Breast epithelium (tissue), 4 donors: ENCODE measurements at regions not wholly inside any gene's neighbourhood (a gene's known extent, or its start where the extent isn't known, plus 50 kb on each side); places are given as distances from the start of the nearest gene placed in this dataset.

Experiments used
- DNase-seq, 2 donors: peaks; one replicate each; pipeline ENCODE4 v3.0.0-alpha.2; 2019; ENCODE audit warnings: low spot score in 2 of 2
- H3K27ac ChIP-seq, 2 donors: fragments of 200-600 bp; sonication (generic) in 1 of 2; one replicate each; pipeline ENCODE4 v1.5.1; 2016 to 2019; ENCODE audit warnings: mild to moderate bottlenecking in 1 of 2
- H3K27me3 ChIP-seq, 2 donors: fragments of 200-600 bp; sonication (generic) in 1 of 2; one replicate each; pipeline versions ENCODE4 v1.5.1 to v1.6.0; 2017 to 2019; ENCODE audit warnings: control low read depth in 1 of 2, mild to moderate bottlenecking in 1 of 2
- H3K36me3 ChIP-seq: fragments of 200-600 bp; one replicate; pipeline ENCODE4 v1.5.1; 2019
- H3K4me1 ChIP-seq, 2 donors: fragments of 200-600 bp; sonication (generic); one replicate each; pipeline ENCODE4 v1.5.1; 2016 to 2019; ENCODE audit warnings: control low read depth in 1 of 2
- H3K4me3 ChIP-seq, 3 donors: fragments of 200-600 bp; sonication (generic); 1 replicate in 2 of 3; 2 replicates in 1 of 3; pipeline ENCODE4 v1.5.1; 2016 to 2019; ENCODE audit warnings: mild to moderate bottlenecking in 3 of 3, moderate library complexity in 2 of 3
- H3K9me3 ChIP-seq, 2 donors: fragments of 200-600 bp; sonication (generic) in 1 of 2; one replicate each; pipeline ENCODE4 v1.5.1; 2016 to 2019; ENCODE audit warnings: control low read depth in 1 of 2
- CTCF ChIP-seq, 3 donors: fragments of 450-650 bp; IDR thresholded peaks; one replicate each; pipeline ENCODE4 v1.5.1; 2016 to 2017; ENCODE audit warnings: antibody characterized with exemption in 3 of 3, mild to moderate bottlenecking in 3 of 3, moderate library complexity in 3 of 3
- POLR2A ChIP-seq: fragments of 450-650 bp; IDR thresholded peaks from one replicate; pipeline ENCODE4 v1.6.1; 2016; ENCODE audit warnings: antibody characterized with exemption, mild to moderate bottlenecking, moderate library complexity
- POLR2AphosphoS5 ChIP-seq, 3 donors: sonication (generic); formaldehyde crosslinking; IDR thresholded peaks; one replicate each; pipeline ENCODE4 v1.6.1; 2017; ENCODE audit warnings: antibody characterized with exemption in 3 of 3
- intact Hi-C: fragments of 100-400 bp; cut with DNase I; formaldehyde crosslinking; loops from one replicate; pipeline ENCODE4 v1.15.1; 2023; ENCODE audit warnings: low total_unique reads

DNA sequence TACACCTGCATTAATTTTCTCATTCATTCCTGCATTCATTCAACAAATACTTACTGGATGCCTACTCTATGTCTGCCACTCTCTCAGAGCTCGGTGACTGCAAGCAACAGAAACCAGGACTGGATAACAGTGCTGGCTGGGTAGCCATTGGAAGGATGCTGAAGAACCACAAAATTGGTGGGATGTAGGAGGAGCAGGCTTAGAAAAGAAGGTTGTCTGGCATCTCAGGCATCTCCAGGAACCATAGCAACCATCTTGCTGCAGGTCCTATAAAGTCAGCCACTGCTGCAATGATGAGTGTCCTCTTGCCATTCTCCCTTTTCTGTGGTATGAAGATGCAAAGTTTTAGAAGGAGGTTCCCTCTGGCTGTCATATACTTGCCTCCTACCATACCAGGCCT is 168.6 kb downstream of the FGF18 start:
- H3K27ac ChIP-seq: no peak overlapping the region
- H3K36me3 ChIP-seq: no peaks in the 10 kb centered on the region
- DNase-seq: no peak
- H3K4me1 ChIP-seq: no peaks in the 10 kb centered on the region
- H3K27me3 ChIP-seq: no peaks in the 10 kb centered on the region
- intact Hi-C loops: loop anchor here (10.0 kb wide), 1 partner anchor 1947 kb away; no protein-coding TSS in a partner anchor
- no peaks in the 10 kb centered on the region for H3K9me3 ChIP-seq
- no peak for TF ChIP-seq POLR2AphosphoS5 (IDR thresholded peaks at IDR 0.05)
- TF ChIP-seq CTCF (IDR thresholded peaks at IDR 0.05): no peak
- TF ChIP-seq POLR2A: no peak
- no peak overlapping the region for H3K4me3 ChIP-seq

DNA sequence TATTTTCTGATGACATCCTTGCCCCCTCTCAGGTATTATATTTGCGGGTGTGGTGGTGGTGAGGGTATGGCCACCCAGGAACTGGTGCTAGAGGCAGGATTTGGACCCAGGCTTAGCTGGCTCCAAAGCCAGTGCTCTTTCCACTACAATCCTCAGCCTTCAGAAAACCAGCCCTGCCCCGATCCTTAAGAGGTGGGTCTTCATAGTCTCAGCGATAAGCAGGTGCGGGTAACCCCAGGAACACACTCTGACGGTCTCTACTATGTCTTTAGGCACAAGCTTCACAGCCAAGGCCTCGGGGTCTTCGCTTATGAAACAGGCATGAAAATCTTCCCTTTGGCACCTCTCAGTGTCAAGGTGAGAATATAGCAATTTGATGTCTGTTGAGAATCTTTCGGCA is 169.3 kb downstream of the FGF18 start:
- no peak overlapping the region for H3K27ac ChIP-seq
- H3K9me3 ChIP-seq: no peaks in the 10 kb centered on the region
- DNase-seq: no peak
- intact Hi-C loops: loop anchor here (10.0 kb wide), 1 partner anchor 1946 kb away; no protein-coding TSS in a partner anchor
- no peak for TF ChIP-seq CTCF (IDR thresholded peaks at IDR 0.05)
- no peak for TF ChIP-seq POLR2AphosphoS5 (IDR thresholded peaks at IDR 0.05)
- TF ChIP-seq POLR2A: no peak
- H3K4me3 ChIP-seq: no peak overlapping the region
- no peaks in the 10 kb centered on the region for H3K4me1 ChIP-seq
- H3K27me3 ChIP-seq: no peaks in the 10 kb centered on the region
- H3K36me3 ChIP-seq: no peaks in the 10 kb centered on the region

DNA sequence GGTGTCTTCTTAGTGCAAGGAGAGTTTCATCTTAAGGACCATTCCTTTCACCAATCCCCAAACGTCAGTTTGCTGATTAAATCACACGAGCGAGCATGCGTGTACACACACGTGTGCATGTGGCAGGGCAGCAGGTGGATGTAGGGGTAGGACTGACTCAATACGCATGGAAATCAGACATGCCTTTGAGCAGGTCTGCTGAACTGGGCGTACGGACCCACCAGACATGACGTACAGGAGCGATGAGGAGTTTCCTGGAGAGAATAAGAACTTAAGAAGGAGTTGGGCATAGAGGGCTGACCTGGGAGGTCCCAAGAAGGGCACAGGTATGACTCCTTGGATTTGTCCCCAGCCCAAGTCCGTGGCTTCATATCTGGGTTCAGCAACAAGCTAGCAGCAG is 170.0 kb downstream of the FGF18 start:
- intact Hi-C loops: loop anchor here (10.0 kb wide), 1 partner anchor 1945 kb away; no protein-coding TSS in a partner anchor
- H3K4me3 ChIP-seq: no peak overlapping the region
- DNase-seq: no peak
- no peaks in the 10 kb centered on the region for H3K4me1 ChIP-seq
- H3K27me3 ChIP-seq: no peaks in the 10 kb centered on the region
- TF ChIP-seq POLR2A: no peak
- no peak for TF ChIP-seq CTCF (IDR thresholded peaks at IDR 0.05)
- TF ChIP-seq POLR2AphosphoS5 (IDR thresholded peaks at IDR 0.05): no peak
- H3K9me3 ChIP-seq: no peaks in the 10 kb centered on the region
- H3K27ac ChIP-seq: no peak overlapping the region
- no peaks in the 10 kb centered on the region for H3K36me3 ChIP-seq

DNA sequence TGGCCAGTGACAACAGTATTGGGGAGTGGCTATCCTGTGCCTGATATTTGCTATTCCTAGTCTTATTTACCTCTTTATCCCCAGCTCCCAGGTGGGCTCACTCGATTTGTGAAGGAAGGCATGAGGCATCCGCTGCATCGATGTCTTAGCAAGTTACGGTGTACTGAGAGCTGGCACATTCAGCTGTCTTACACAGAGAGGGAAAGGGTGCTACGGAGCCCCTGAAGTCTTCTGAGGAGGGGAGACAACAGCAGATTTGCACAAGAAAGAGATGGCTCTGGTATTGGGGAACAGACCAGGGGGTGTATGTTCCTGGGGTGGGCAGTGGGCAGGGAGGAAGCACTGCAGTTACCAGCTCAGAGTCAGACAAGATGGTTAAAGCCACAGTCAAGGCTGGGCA is 172.6 kb downstream of the FGF18 start:
- Histone ChIP-seq H3K27me3 (no peaks in the 10 kb centered on the region), H3K9me3 (no peaks in the 10 kb centered on the region)
- TF ChIP-seq POLR2AphosphoS5 (IDR thresholded peaks at IDR 0.05): no peak
- no peak for TF ChIP-seq POLR2A
- no peak for TF ChIP-seq CTCF (IDR thresholded peaks at IDR 0.05)

GRCh38 chr5:171592736-171593135 is 173.3 kb downstream of the FGF18 start:
- H3K4me3 ChIP-seq: no peak overlapping the region
- no peak for DNase-seq
- TF ChIP-seq CTCF (IDR thresholded peaks at IDR 0.05) (no peak), POLR2AphosphoS5 (IDR thresholded peaks at IDR 0.05) (no peak), POLR2A (no peak)
- intact Hi-C loops: no loop called here
- H3K9me3 ChIP-seq: no peaks in the 10 kb centered on the region
- no peaks in the 10 kb centered on the region for H3K27me3 ChIP-seq
- no peak overlapping the region for H3K27ac ChIP-seq
- H3K4me1 ChIP-seq: no peaks in the 10 kb centered on the region
- no peaks in the 10 kb centered on the region for H3K36me3 ChIP-seq

More for the DNA sequence above, 172.6 kb downstream of the FGF18 start:
- intact Hi-C loops: no loop called here
- H3K4me1 ChIP-seq: no peaks in the 10 kb centered on the region
- no peak for DNase-seq
- no peak overlapping the region for H3K4me3 ChIP-seq
- no peak overlapping the region for H3K27ac ChIP-seq
- no peaks in the 10 kb centered on the region for H3K36me3 ChIP-seq
